Right ventricle myocardium inferior (tissue), 1 donor: ENCODE measurements at regions not wholly inside any gene's neighbourhood (a gene's known extent, or its start where the extent isn't known, plus 50 kb on each side); places are given as distances from the start of the nearest gene placed in this dataset.

Experiments
- ATAC-seq: fragments of 200-7000 bp; cut with Tn5 transposase; one replicate; pipeline ENCODE4 v1.9.1; 2020; ENCODE audit warnings: mild to moderate bottlenecking, moderate library complexity
- DNase-seq: peaks from one replicate; pipeline ENCODE4 v3.0.0; 2021; ENCODE audit errors: missing footprints
- intact Hi-C: fragments of 100-400 bp; cut with DNase I; formaldehyde crosslinking; loops from one replicate; pipeline ENCODE4 v1.11.0; 2022
- donor health status: DM: no; HTN: yes; CAD: no; lungs with severe emphysema.

DNA sequence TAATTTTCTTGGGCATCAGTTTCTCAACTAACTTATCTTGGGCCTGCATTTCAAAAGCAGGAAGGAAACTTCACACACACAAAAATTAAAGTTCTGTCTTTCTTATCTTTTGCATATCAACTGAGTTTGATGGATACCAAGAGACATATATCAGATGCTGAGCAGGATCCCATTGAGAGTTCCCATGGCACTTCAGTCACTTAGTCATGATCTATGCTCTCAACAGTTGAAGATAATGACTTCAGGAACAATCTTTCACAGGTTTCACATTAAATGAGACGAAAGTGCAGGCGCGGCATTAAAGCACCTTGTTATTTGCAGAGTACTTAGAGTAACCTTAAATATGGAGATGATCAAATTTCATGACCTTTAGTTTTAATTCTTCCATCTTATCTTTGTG is 2139.8 kb upstream of the CELF4 start:
- DNase-seq (no peak), ATAC-seq (no peak)
- intact Hi-C loops = no loop called here

DNA sequence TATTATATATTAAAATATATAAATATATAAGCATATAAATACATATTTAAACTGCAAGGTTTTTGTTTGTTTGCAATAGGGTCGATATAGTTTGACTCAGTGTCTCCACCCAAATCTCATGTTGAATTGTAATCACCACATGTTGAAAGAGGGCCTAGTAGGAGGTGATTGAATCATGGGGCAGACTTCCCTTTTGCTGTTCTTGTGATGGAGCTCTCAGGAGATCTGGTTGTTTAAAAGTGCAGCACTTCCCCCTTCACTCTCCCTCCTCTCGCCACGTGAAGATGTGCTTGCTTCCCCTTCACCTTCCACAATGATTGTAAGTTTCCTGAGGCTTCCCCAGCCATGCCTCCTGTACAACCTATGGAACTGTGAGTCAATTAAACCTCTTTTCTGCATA is 2137.3 kb upstream of the CELF4 start:
- ATAC-seq = no peak
- DNase-seq = no peak
- intact Hi-C loops = no loop called here

DNA sequence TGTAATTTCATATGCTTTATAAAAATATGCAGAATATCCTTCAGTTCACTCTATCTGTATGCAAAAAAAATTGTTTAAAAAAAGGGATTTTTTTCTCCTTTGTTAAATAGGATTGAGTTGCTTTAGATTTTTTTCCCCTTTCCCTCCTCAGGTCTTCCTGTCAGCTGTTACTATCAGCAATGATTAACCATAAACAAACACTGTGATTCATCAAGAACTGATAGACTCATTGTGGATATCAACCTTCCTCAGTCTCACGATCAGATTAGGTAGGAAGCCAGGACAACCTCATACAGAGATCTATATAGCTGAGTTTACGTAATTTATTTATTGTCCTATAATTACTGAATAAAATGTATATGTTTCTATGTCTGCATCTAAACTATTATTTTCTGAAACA is 2136.2 kb upstream of the CELF4 start:
- ATAC-seq = no peak
- DNase-seq = no peak
- intact Hi-C loops = no loop called here

- intact Hi-C loops = no loop called here
- ATAC-seq (no peak), DNase-seq (no peak)
These were observed 2135.6 kb upstream of the CELF4 start for GRCh38 chr18:39701055-39701783.

- DNase-seq = no peak
- no peak for ATAC-seq
- intact Hi-C loops = no loop called here
These were observed 2133.9 kb upstream of the CELF4 start for GRCh38 chr18:39699340-39699964.

- ATAC-seq (no peak), DNase-seq (no peak)
- intact Hi-C loops = no loop called here
These were observed 2132.8 kb upstream of the CELF4 start for GRCh38 chr18:39698436-39698835.

DNA sequence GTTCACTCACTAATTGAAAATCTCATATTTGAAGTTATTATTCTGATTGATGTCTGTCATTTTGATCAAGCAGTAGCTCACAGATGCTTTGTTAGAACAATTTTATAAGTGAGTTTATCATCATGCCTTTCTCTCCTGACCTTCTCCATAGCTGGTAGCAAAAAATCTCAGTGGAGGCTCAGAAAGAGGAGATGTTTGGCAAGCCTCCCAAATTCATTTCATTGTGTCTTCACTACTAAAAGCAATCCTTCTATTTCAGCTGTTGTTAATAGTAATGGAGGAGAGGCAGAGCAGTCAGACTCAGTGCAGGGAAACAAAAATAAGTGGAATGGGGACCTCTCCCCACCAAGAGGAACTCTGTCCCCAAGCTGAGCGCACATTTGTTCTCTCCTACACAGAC is 2127.8 kb upstream of the CELF4 start:
- no peak for ATAC-seq
- no peak for DNase-seq
- intact Hi-C loops = no loop called here

DNA sequence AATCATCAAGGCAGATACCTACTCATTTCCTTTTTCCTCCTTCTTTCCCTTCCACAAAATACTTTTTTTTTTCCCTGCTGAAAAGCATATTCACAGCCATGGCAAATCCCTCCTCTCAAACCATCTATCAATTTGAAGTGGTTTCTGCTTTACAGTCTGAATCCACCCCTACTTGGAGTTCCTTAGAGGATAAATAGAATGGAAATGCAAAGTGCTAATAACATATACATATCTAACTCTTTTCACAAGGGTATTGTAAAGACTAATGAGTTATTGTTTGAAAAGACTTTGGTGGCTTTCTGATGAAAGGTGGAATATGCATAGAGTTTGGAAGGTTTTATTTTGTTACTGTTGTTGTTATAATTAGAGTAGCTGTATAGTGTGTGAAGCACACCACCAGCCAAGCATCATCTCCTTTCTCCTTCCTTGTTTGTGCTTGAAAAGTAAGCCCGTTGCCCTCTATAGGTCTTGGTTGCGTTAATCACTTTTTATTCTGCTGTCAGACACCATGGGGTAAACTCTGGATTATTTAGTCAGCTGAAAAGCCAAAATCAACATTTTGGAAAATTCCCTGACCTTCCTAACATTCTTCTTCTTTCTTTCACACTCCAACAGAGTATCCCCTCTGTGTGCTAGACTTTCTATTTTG is 2126.9 kb upstream of the CELF4 start:
- ATAC-seq (no peak), DNase-seq (no peak)
- intact Hi-C loops = no loop called here

DNA sequence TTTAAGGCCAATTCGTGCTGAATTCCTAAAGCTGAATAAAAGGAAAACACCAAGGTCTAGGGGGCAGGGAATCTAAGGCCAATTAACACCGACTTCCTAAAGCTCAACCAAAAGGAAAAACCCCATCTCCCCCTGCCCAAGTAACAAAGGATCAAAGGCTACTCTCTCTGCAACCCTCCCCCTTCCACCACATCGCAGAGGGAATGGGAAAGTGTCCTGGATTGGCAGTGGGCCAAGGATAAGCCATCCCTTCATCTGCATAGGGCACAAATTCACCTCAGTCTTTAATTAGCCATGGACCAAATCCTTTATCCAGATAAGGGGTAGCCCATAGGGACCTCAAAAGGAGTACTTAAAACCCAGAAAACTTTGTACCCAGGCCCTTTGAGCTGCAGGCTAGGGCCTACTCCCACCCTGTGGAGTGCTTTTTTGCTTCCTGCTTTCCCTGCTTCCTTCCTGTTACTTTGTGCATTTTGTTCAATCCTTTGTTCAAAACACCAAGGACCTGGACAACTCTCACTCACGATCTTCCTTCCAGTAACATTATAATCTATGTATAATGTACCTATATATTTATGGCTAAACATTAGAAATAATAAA is 2119.8 kb upstream of the CELF4 start:
- intact Hi-C loops = no loop called here
- ATAC-seq = no peak
- no peak for DNase-seq

- intact Hi-C loops = no loop called here
- ATAC-seq (no peak), DNase-seq (no peak)
These were observed 2115.5 kb upstream of the CELF4 start for GRCh38 chr18:39681061-39681460.

DNA sequence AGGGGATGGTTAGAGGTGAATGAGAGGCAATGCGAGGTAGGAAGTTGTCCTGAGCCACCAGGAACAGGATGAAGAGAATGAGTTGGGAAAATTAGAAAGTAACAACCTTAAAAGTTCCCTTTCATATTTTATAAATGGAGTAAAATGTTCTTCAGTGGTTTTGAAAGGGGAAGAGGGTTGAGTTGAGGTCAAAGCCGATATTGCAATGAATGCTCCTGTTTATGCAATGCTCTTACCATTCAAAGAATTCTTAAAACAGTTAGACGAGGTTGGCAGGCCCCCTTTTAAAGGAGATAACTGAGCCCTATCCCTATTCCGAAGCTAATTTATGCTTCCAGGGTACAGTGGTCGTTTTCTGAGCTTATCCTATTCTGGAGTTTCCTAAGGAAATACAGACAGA is 2110.3 kb upstream of the CELF4 start:
- ATAC-seq (no peak), DNase-seq (no peak)
- intact Hi-C loops = no loop called here

DNA sequence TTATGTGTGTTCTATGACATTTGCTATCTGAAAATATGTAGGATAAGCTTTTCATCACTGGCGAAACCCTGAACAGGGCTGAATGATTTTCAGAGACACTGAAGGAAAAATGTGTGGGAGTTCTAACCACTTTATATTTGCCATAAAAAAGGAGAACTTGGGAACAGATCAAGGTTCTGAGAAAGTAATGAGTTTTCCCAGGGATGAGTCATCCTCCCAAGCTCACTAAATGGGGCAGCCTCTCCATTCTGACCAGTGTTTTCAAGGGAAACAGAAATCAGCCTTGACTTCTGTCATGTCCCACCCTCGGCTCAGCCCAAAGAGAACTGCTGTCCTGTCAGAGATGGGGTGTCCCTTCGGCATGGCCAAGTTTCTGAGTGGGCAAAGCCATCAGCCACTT is 2109.8 kb upstream of the CELF4 start:
- intact Hi-C loops = no loop called here
- ATAC-seq = no peak
- DNase-seq = no peak

GRCh38 chr18:39672171-39672570 is 2106.6 kb upstream of the CELF4 start:
- ATAC-seq = no peak
- no peak for DNase-seq
- intact Hi-C loops = no loop called here

DNA sequence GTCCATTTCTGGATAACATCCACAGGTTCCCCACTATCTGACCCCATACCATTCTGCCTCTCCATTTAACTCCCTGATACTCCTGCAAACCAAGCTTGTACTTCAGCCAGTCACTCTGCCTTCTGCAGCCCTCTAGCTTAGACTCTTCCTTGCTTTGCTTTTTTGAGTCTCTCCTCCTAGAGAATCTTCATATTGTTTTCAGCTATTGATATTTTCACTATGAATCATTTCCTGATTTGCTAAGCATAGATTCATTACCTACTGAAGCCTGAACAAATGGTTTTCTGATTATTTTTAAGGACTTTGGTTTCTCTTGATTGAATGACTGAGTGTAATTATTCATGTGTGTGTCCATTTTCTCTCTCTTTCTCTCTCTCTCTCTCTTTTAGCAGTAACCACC is 2102.3 kb upstream of the CELF4 start:
- DNase-seq (no peak), ATAC-seq (no peak)
- intact Hi-C loops = no loop called here

DNA sequence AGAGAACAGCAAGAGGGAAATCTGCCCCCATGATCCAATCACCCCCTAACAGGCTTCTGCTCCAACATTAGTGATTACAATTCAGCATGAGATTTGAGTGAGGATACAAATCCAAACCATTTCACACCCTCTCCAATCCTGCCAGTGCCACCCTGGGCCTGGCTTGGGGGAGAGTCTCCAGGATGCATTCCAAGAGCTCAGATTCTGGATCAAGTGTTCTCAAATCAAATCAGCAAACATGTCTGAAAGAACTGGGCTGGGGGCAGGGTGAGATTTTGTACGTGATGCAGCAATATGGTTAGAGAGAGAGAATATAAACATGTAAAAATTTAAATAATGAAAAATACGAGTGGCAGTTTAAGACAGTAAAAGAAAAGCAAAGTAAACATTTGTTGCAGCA is 2100.9 kb upstream of the CELF4 start:
- intact Hi-C loops = no loop called here
- DNase-seq (no peak), ATAC-seq (no peak)

GRCh38 chr18:39661856-39662366 is 2096.3 kb upstream of the CELF4 start:
- DNase-seq = no peak
- ATAC-seq = no peak
- intact Hi-C loops = no loop called here

GRCh38 chr18:39660141-39660540 is 2094.5 kb upstream of the CELF4 start:
- intact Hi-C loops = no loop called here
- ATAC-seq = no peak
- no peak for DNase-seq

DNA sequence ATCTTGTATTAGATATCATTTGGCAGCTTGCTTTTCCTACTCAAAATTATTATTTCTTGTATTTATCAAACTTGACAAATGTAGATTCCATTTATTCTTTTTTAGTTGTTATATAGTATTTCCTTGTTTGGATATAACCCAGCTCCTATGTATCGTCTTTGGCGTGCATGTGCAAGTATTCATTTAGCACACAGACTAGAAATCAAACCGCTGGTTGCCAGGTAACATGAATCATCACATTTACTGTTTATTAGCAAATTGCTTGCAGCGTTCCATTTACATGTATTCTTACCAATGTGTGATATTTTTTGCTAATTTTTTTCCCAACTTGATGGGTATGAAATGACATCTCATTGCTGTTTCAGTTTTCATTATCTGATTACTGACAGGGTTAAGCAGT is 2089.7 kb upstream of the CELF4 start:
- DNase-seq = no peak
- intact Hi-C loops = no loop called here
- ATAC-seq = no peak

GRCh38 chr18:39653221-39653620 is 2087.6 kb upstream of the CELF4 start:
- no peak for ATAC-seq
- intact Hi-C loops = no loop called here
- no peak for DNase-seq

- no peak for DNase-seq
- intact Hi-C loops = no loop called here
- no peak for ATAC-seq
These were observed 2083.0 kb upstream of the CELF4 start for GRCh38 chr18:39648616-39649015.
